Gastrocnemius medialis (tissue), 4 donors: ENCODE measurements at regions not wholly inside any gene's neighbourhood (a gene's known extent, or its start where the extent isn't known, plus 50 kb on each side); places are given as distances from the start of the nearest gene placed in this dataset.

ENCODE experiments used
- ATAC-seq, 2 donors: fragments of 150-250 bp; one replicate each; pipeline ENCODE4 v1.9.1; 2016
- DNase-seq, 2 donors: peaks; one replicate each; pipeline ENCODE4 v3.0.0-alpha.2; 2019
- H3K27ac ChIP-seq, 4 donors: fragments of 200-600 bp; sonication (generic); 1 replicate in 1 of 4; 2 replicates in 3 of 4; pipeline ENCODE4 v1.5.1; 2016 to 2018; ENCODE audit warnings: mild to moderate bottlenecking in 2 of 4, moderate library complexity in 1 of 4
- H3K27me3 ChIP-seq, 3 donors: fragments of 200-600 bp; sonication (generic) in 2 of 3; 1 replicate in 1 of 3; 2 replicates in 2 of 3; pipeline versions ENCODE4 v1.5.1 to v1.6.0; 2016 to 2019; ENCODE audit warnings: mild to moderate bottlenecking in 1 of 3, moderate library complexity in 1 of 3
- H3K36me3 ChIP-seq, 2 donors: fragments of 200-600 bp; sonication (generic) in 1 of 2; one replicate each; pipeline ENCODE4 v1.5.1; 2017 to 2018
- H3K4me1 ChIP-seq, 2 donors: fragments of 200-600 bp; sonication (generic) in 1 of 2; one replicate each; pipeline ENCODE4 v1.5.1; 2016 to 2017; ENCODE audit warnings: mild to moderate bottlenecking in 2 of 2
- H3K4me3 ChIP-seq, 4 donors: fragments of 200-600 bp; sonication (generic) in 3 of 4; 1 replicate in 1 of 4; 2 replicates in 3 of 4; pipeline ENCODE4 v1.5.1; 2016 to 2019; ENCODE audit warnings: mild to moderate bottlenecking in 2 of 4
- H3K9me3 ChIP-seq, 3 donors: fragments of 200-600 bp; sonication (generic) in 2 of 3; 1 replicate in 1 of 3; 2 replicates in 2 of 3; pipeline ENCODE4 v1.5.1; 2016 to 2019
- POLR2A ChIP-seq, 2 donors: fragments of 450-650 bp; IDR thresholded peaks; one replicate each; pipeline ENCODE4 v1.6.1; 2017; ENCODE audit warnings: antibody characterized with exemption in 2 of 2, mild to moderate bottlenecking in 2 of 2, moderate library complexity in 2 of 2
- in situ Hi-C, 4 donors: fragments of 200-750 bp; cut with MboI; loops; one replicate each; pipeline versions ENCODE4 v1.15.0 to v1.8.0; 2017; ENCODE audit warnings: low sequenced_read_pairs in 4 of 4
- intact Hi-C: fragments of 100-400 bp; cut with DNase I; formaldehyde crosslinking; loops from one replicate; pipeline ENCODE4 v1.15.1; 2023; ENCODE audit warnings: low total_unique reads
- TF ChIP-seq, protein P1 (sequence below), 5 experiments: fragments of 450-650 bp in 3 of 5; fragments of 200-600 bp in 2 of 5; sonication (generic) in 2 of 5; IDR thresholded peaks in 4 of 5; conservative IDR thresholded peaks in 1 of 5; 1 replicate in 4 of 5; 2 replicates in 1 of 5; pipeline ENCODE4 v1.5.1; 2016 to 2019; ENCODE audit warnings: antibody characterized with exemption in 5 of 5, mild to moderate bottlenecking in 3 of 5, moderate library complexity in 3 of 5

DNA sequence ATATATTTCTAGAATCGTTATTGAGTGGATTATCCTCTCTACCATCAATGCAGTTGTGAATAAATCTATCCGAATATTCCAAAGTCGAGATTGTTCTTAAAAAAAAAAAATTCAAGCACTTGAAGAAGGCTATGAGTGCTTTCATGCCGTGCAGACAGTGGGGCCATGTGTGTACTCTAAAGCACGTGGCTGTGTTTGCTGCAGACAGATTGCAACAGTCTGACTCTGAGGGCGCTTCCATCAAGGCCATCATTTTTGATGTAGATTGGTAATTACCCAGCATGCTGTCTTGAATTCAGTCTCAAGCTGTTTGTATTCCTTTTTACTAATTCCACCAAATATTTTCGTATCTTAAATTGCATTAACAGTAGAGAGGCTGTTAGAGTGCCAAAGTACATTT, 325.9 kb upstream of the LINC00305 start:
- no peak overlapping the region for H3K4me3 ChIP-seq
- H3K4me1 ChIP-seq = no peaks in the 10 kb centered on the region
- intact Hi-C loops = no loop called here
- DNase-seq (no peak), ATAC-seq (no peak)
- H3K27me3 ChIP-seq = no peaks in the 10 kb centered on the region
- TF ChIP-seq, protein P1, sequence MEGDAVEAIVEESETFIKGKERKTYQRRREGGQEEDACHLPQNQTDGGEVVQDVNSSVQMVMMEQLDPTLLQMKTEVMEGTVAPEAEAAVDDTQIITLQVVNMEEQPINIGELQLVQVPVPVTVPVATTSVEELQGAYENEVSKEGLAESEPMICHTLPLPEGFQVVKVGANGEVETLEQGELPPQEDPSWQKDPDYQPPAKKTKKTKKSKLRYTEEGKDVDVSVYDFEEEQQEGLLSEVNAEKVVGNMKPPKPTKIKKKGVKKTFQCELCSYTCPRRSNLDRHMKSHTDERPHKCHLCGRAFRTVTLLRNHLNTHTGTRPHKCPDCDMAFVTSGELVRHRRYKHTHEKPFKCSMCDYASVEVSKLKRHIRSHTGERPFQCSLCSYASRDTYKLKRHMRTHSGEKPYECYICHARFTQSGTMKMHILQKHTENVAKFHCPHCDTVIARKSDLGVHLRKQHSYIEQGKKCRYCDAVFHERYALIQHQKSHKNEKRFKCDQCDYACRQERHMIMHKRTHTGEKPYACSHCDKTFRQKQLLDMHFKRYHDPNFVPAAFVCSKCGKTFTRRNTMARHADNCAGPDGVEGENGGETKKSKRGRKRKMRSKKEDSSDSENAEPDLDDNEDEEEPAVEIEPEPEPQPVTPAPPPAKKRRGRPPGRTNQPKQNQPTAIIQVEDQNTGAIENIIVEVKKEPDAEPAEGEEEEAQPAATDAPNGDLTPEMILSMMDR (IDR thresholded peaks at IDR 0.05 in 4 of 5, conservative IDR thresholded peaks at IDR 0.05 in 1 of 5) = no peak
- no peak for TF ChIP-seq POLR2A (IDR thresholded peaks at IDR 0.05)
- no peaks in the 10 kb centered on the region for H3K9me3 ChIP-seq
- no peaks in the 10 kb centered on the region for H3K36me3 ChIP-seq
- no peak overlapping the region for H3K27ac ChIP-seq
- in situ Hi-C loops = no loop called here

DNA sequence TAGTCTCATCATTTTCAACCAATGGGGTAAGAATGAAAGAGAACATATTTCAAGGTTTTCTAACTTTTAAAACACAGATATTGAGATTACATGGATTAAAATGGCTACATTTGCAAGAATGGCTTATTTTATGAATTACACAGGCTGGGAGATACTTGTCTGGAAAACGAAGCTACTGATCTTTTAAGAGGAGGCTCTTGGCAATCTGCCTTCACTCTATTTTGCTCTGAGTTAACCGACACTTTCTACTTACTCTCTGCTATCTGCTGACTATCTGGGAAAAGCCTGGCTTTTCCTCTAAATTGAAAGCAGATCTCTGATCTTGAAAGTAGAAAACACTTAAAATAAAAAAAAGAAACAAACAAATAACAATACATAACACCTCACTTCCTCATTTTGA, 325.4 kb upstream of the LINC00305 start:
- DNase-seq (no peak), ATAC-seq (no peak)
- Histone ChIP-seq H3K27ac (no peak overlapping the region), H3K27me3 (no peaks in the 10 kb centered on the region), H3K4me3 (no peak overlapping the region), H3K36me3 (no peaks in the 10 kb centered on the region), H3K9me3 (no peaks in the 10 kb centered on the region), H3K4me1 (no peaks in the 10 kb centered on the region)
- in situ Hi-C loops (no loop called here), intact Hi-C loops (no loop called here)
- TF ChIP-seq, protein P1 (IDR thresholded peaks at IDR 0.05 in 4 of 5, conservative IDR thresholded peaks at IDR 0.05 in 1 of 5) = no peak
- TF ChIP-seq POLR2A (IDR thresholded peaks at IDR 0.05) = no peak

DNA sequence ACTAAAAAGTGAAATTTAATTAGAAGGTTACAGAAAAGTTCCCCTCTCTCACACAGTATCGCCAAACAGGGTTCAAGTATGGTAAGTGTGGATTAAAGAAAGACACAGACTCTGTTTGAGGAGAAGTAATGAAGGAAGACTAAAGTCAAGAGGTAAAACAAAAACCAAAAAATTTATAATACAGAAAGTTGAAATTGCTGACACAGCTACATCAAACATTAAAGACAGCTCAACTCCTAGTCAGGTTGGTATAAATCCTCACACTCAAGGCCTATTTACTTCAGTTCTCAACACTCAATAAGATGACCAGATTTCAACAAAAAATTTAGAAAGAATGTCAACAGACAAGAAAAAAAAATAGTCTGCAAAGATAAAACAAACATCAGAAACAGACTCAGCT, 300.5 kb upstream of the LINC00305 start:
- H3K4me3 ChIP-seq = no peak overlapping the region
- TF ChIP-seq POLR2A (IDR thresholded peaks at IDR 0.05) = no peak
- TF ChIP-seq, protein P1 (IDR thresholded peaks at IDR 0.05 in 4 of 5, conservative IDR thresholded peaks at IDR 0.05 in 1 of 5) = no peak
- no peak overlapping the region for H3K27ac ChIP-seq
- DNase-seq (no peak), ATAC-seq (no peak)
- no peaks in the 10 kb centered on the region for H3K9me3 ChIP-seq
- in situ Hi-C loops = no loop called here
- H3K36me3 ChIP-seq = no peaks in the 10 kb centered on the region
- intact Hi-C loops = no loop called here
- no peaks in the 10 kb centered on the region for H3K27me3 ChIP-seq
- no peaks in the 10 kb centered on the region for H3K4me1 ChIP-seq

DNA sequence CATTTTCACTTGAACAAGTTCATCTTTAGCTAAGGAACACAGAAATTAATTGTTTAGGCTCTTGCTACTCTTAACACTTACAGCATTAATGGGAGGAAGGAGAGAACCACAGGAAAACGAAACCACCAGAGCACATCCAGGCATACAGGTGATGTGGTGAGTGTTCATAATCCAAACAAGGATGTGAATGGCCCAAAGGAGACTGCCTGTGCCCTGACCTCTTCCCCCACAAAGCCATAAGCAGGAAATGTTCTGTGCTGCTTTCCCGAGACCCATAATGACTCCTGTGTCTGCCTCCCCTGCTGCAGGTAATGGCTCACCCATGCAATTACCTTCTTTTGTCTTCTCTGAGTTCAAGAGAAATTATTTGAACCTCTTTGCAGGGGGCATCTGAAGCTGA, 295.9 kb upstream of the LINC00305 start:
- TF ChIP-seq POLR2A (IDR thresholded peaks at IDR 0.05) = no peak
- TF ChIP-seq, protein P1 (IDR thresholded peaks at IDR 0.05 in 4 of 5, conservative IDR thresholded peaks at IDR 0.05 in 1 of 5) = no peak
- intact Hi-C loops = no loop called here

DNA sequence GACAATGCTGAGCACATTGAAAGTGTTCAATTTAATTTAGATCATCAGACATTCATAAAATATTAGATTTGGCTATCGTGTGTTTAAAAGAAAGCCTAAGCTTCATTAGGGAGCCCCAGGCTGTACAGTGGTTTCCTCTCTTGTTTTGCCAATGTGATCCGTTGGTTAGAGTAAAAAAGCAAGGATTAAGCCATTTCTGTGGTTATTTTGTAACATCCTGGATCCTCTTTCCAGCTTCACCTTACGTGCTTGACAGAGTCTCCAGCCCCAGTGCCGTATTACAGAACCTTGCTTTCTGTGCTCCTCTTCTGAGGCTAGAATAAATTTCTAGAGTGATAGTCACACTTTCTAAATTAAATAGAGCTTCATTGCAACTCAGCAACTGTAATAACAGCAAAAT, 289.3 kb upstream of the LINC00305 start:
- Histone ChIP-seq H3K4me3 (no peak overlapping the region), H3K9me3 (no peaks in the 10 kb centered on the region), H3K36me3 (no peaks in the 10 kb centered on the region), H3K4me1 (no peaks in the 10 kb centered on the region), H3K27me3 (no peaks in the 10 kb centered on the region), H3K27ac (no peak overlapping the region)
- in situ Hi-C loops = no loop called here
- ATAC-seq = no peak
- no peak for DNase-seq
- TF ChIP-seq, protein P1 (IDR thresholded peaks at IDR 0.05 in 4 of 5, conservative IDR thresholded peaks at IDR 0.05 in 1 of 5) = no peak
- TF ChIP-seq POLR2A (IDR thresholded peaks at IDR 0.05) = no peak
- intact Hi-C loops = no loop called here

More for the DNA sequence above, 295.9 kb upstream of the LINC00305 start:
- Histone ChIP-seq H3K27me3 (no peaks in the 10 kb centered on the region), H3K27ac (no peak overlapping the region), H3K9me3 (no peaks in the 10 kb centered on the region), H3K4me3 (no peak overlapping the region), H3K4me1 (no peaks in the 10 kb centered on the region), H3K36me3 (no peaks in the 10 kb centered on the region)
- DNase-seq (no peak), ATAC-seq (no peak)
- in situ Hi-C loops = no loop called here
